Gastroesophageal sphincter (tissue), 3 donors: ENCODE measurements at regions not wholly inside any gene's neighbourhood (a gene's known extent, or its start where the extent isn't known, plus 50 kb on each side); places are given as distances from the start of the nearest gene placed in this dataset.

Experiments used
- EP300 ChIP-seq: sonication (generic); formaldehyde crosslinking; IDR thresholded peaks from one replicate; pipeline ENCODE4 v1.6.1; 2017; ENCODE audit warnings: antibody characterized with exemption, mild to moderate bottlenecking
- POLR2AphosphoS5 ChIP-seq: sonication (generic); formaldehyde crosslinking; IDR thresholded peaks from one replicate; pipeline ENCODE4 v1.6.1; 2017; ENCODE audit warnings: antibody characterized with exemption
- TF ChIP-seq, protein P1 (sequence below), 4 experiments: fragments of 200-600 bp in 2 of 4; fragments of 450-650 bp in 2 of 4; sonication (generic) in 1 of 4; IDR thresholded peaks; one replicate each; pipeline ENCODE4 v1.5.1; 2017 to 2019; ENCODE audit warnings: antibody characterized with exemption in 4 of 4, mild to moderate bottlenecking in 2 of 4, moderate library complexity in 2 of 4

DNA sequence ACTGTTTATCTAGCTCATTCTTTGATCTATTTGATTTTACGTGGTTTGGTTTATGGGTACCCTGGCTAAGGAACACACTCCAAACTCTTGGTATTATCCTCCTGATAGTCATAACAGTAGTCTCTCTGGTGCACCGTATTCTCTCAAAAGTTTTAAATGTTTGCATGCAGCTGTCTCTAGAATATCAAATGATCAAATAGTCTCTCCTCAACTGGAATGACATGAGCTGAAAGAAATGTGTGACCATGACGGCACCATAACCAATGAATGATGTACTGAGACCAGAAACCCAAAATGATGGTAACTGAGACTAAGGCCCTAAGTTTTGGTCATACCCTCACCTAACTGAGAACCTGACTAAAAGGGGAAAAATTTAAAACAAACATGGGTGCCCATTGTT lies 319.4 kb downstream of the SLC7A11 start:
- TF ChIP-seq, protein P1, sequence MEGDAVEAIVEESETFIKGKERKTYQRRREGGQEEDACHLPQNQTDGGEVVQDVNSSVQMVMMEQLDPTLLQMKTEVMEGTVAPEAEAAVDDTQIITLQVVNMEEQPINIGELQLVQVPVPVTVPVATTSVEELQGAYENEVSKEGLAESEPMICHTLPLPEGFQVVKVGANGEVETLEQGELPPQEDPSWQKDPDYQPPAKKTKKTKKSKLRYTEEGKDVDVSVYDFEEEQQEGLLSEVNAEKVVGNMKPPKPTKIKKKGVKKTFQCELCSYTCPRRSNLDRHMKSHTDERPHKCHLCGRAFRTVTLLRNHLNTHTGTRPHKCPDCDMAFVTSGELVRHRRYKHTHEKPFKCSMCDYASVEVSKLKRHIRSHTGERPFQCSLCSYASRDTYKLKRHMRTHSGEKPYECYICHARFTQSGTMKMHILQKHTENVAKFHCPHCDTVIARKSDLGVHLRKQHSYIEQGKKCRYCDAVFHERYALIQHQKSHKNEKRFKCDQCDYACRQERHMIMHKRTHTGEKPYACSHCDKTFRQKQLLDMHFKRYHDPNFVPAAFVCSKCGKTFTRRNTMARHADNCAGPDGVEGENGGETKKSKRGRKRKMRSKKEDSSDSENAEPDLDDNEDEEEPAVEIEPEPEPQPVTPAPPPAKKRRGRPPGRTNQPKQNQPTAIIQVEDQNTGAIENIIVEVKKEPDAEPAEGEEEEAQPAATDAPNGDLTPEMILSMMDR (IDR thresholded peaks at IDR 0.05) = no peak
- TF ChIP-seq POLR2AphosphoS5 (no peak), EP300 (no peak)
